ENCODE measurements at regions not wholly inside any gene's neighbourhood (a gene's known extent, or its start where the extent isn't known, plus 50 kb on each side); places are given as distances from the start of the nearest gene placed in this dataset.
"Not testable (repeated sequence)": the region's sequence is repeated elsewhere in the genome, so short reads cannot be mapped to it uniquely, and the experiment has no call there.

DNA sequence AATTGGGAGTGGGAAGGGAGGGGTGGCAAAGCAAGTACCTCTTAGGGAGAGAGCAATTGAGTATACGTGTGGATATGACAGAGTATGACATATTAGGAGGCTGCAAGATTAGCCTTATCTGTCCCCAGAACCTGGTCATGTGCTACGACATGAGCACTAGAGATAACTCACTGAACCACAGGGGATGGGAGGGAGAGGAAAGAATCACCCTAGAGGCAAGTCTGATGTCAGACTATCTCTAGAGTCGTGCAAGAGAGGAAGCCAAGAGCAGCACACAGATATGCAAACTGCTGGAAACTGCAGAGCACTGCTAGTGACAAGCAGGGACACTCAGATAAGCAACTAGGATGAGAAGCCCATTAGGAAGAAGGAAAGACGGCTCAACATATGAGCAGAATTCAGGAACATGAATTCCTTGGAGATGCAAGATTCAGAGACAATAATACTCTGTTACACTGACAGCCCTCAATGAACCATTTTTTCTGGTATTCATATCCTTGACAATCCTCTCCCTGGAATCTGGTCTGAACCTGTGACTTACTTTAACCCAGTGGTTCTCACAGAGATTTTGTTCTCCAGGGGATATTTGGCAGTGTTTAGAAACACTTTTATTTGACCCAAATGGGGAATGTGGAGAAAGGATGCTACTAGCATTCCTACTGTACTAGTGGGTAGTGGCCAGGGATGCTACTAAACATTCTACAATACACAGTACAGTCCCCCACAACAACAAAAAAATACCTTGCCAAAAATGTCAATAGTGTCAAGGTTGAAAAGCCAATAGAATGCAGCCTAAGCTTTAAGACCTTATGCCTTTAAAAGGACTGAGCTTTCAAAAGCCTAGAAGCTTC is 84.0 kb upstream of the BMP2K start:
- DNase-seq (ENCODE audit: low read depth): no peak

GRCh38 chr4:78692822-78693170 is 83.4 kb upstream of the BMP2K start:
- DNase-seq (ENCODE audit: low read depth): no peak

GRCh38 chr4:78693777-78694456 is 82.2 kb upstream of the BMP2K start:
- no peak for DNase-seq (ENCODE audit: low read depth)

DNA sequence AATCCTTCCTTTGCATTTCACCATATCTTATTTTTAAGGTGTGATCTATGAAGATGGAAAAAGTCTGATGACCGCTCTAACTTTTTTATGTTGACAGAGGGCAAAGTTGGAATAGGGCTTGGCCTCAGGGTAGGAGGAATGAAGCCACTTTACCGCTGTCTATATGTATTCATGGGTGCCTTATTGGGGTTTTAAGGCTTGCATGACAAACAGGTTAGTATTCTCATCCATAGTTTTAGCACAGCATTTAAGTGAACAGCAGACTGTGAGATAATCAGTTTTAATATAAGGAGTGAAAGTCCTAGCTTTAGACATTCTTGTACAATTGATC is 81.7 kb upstream of the BMP2K start:
- no peak for DNase-seq (ENCODE audit: low read depth)

DNA sequence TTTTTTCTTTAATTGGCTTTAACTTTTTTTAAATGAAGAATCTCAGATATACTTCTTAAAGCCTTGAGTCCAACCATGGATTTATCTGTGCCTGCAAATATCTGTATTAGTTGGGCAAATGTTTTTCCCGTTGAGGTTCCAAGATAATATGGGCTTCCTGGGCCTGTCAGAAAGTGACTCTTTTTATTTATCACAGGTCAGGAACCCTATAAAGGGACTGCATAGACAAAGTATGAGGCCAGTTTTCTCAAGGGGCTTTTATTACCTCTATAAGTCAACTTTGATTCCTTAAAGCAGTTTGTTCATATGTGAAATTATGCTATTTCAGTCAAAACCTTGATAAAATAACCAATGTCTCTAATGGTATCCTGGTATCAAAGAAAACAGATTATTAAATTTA is 80.2 kb upstream of the BMP2K start:
- no peak for DNase-seq (ENCODE audit: low read depth)

GRCh38 chr4:78703079-78703478 is 73.1 kb upstream of the BMP2K start:
- DNase-seq (ENCODE audit: low read depth): no peak

- DNase-seq (ENCODE audit: low read depth): no peak
Observed at GRCh38 chr4:78704317-78704716, 71.8 kb upstream of the BMP2K start.

DNA sequence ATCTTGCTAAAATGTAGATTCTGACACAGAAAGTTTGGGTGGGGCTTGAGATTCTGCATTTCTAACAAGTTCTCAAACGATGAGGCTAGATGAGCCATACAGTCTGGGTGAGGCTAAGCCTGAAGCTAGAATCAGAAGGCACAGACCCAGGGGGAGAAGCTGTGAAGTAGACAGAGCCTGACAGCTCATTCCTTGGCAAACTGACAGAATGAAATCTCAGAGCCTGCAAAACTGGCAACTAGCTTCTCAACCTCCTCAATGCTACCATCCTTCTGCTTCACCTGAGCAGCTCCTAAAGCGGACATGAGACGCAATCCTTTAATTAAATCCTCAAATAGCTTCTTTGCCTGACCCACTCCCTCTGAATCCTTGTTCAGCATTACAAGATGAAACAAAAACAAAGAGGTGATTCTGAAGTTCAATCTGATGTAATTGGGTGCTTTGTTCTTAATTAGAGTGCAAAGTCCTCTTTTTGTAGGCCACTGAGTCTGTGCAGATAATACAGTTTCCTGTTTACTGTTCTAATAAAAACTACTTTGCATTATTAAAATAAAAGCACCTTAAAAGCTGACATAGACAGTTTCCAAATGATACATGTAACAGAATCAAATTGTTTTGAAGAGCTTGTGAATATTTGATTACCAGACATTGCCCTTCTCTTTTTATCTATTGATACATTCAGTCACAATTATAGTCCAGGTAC is 71.0 kb upstream of the BMP2K start:
- peak; percentile 67 for DNase-seq (ENCODE audit: low read depth)

DNA sequence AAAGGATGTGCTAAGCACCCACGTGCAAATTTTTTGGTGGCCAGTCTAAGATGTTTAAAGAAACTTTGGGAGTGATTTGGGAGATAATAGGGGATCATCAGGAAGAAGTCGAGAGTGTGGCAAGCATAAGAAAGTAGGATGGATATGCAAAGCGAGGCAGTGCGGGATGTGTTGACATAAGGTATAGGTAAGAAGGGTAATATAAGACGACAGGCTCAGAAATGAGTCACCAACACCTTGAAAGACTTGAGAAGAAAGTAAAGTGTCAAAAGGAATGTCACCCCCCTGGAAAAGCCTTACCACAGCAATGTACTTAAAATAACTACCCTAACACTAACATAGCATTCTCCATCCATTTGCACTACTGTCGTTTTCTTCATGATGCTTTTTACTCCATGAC is 69.8 kb upstream of the BMP2K start:
- no peak for DNase-seq (ENCODE audit: low read depth)

- DNase-seq (ENCODE audit: low read depth): no peak
Observed at GRCh38 chr4:78707268-78707667, 68.9 kb upstream of the BMP2K start.

DNA sequence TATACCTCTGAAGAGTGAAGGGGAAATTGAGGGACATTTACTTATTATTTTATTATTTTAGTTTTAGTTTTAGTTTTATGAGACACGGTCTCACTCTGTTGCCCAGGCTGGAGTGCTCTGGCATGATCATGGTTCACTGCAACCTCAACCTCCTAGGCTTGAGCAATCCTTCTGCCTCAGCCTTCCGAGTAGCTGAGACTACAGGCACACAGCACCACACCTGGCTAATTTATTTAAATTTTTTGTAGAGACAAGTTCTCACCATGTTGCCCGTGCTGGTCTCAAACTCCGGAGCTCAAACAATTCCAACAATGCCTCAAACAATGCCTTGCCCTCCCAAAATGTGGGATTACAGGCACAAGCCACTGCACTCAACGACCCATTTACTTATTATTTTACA is 68.4 kb upstream of the BMP2K start:
- DNase-seq (ENCODE audit: low read depth): no peak

DNA sequence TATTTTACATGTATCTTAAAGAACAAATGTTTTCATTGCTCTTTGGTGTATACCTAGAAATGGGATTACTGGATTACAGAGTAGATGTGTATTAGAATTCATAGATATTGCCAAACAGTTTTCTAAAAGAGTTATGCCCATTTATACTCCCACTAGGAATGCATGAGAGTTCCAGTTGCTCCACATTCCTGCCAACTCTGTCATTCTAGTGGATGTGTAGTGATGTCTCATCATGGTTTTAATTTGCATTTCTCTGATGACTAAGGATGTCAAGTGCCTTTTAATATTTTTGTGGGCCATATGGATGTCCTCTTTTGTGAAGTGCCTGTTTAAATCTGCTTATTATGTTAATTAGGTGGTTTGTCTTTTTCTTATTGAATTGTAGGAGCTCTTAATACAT is 65.6 kb upstream of the BMP2K start:
- DNase-seq (ENCODE audit: low read depth): peak; percentile 71

DNA sequence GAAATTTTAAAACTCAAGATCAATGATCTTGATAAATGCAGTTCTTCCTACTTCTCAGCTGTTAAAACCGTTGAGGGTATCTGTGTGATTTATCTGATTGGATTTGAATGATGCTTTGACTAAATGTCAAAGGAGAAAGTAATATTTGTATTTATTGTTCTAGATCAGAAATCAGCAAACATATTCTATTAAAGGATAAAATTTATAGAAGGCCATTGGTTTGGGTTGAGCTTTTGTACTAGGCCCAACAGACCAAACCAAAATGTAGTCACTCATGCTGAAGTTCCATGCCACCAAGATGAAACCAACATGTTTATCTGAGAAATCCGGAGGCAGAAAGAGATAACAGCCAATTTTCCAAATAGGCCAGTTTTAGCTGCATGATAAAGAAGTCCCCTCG is 64.5 kb upstream of the BMP2K start:
- no peak for DNase-seq (ENCODE audit: low read depth)

DNA sequence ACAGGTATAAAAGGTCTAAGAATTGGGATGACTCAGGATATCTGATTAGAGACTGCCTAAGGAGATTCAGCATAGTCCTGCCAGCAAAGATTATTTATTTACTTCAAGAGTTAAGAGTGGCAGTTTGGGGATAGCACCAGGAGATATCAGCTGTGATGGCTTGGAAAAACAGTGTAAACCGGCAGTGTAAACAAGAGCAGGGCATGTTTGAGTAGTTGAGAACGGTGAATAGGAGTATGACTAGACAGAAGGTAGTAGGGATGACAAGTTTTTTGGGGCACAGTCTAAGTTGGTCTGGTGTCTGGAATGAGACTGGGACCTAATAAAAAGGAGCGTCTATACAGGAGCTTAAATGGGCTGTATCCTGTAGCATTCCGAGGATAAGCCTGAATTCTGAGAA is 61.6 kb upstream of the BMP2K start:
- not testable (repeated sequence) for DNase-seq (ENCODE audit: low read depth)

GRCh38 chr4:78715372-78715771 is 60.8 kb upstream of the BMP2K start:
- DNase-seq (ENCODE audit: low read depth): not testable (repeated sequence)

GRCh38 chr4:78717712-78718111 is 58.4 kb upstream of the BMP2K start:
- DNase-seq (ENCODE audit: low read depth): not testable (repeated sequence)

DNA sequence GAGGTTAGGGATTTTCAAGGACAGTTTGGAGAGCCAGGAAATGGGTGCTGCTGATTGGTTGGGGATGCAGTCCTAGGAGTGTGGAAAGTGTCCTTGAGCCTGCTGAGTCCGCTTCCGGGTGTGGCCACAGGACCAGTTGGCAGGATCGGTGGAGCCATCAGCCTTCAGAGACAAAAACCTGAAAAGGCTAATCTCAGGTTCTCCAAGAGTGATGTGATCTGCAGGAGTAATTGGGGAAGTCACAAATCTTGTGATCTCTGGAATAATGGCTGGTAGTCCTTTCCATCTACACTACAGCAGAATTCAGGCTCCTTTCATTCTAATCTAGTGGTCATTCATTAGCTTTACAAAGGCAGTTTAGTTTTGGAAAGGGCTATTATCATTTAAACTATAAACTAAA is 55.9 kb upstream of the BMP2K start:
- DNase-seq (ENCODE audit: low read depth): no peak

- no peak for DNase-seq (ENCODE audit: low read depth)
Observed at GRCh38 chr4:78720994-78721677, 55.0 kb upstream of the BMP2K start.

- no peak for DNase-seq (ENCODE audit: low read depth)
Observed at GRCh38 chr4:78721747-78722146, 54.4 kb upstream of the BMP2K start.

GRCh38 chr4:78722320-78722719 is 53.8 kb upstream of the BMP2K start:
- DNase-seq (ENCODE audit: low read depth): no peak

GRCh38 chr4:78722878-78723277 is 53.3 kb upstream of the BMP2K start:
- no peak for DNase-seq (ENCODE audit: low read depth)
